HL-60 (cell line): ENCODE measurements at regions not wholly inside any gene's neighbourhood (a gene's known extent, or its start where the extent isn't known, plus 50 kb on each side); places are given as distances from the start of the nearest gene placed in this dataset.

Experiments used
- DNase-seq, 2 experiments: peaks; one replicate each; pipeline ENCODE4 v3.0.0-alpha.2; 2010 to 2020; ENCODE audit warnings: low read depth in 1 of 2, low spot score in 1 of 2
- H3K27ac ChIP-seq: fragments of 250-450 bp; sonication (Bioruptor Pico); replicated peaks from 2 replicates; pipeline ENCODE4 v1.5.1; 2020; ENCODE audit warnings: mild to moderate bottlenecking, moderate library complexity
- H3K27me3 ChIP-seq: fragments of 250-450 bp; sonication (Bioruptor Pico); 2 replicates; pipeline ENCODE4 v1.5.1; 2021; ENCODE audit warnings: mild to moderate bottlenecking, moderate library complexity; ENCODE audit not compliant: insufficient read depth, poor library complexity, severe bottlenecking
- H3K4me3 ChIP-seq: replicated peaks from 2 replicates; pipeline ENCODE4 v1.5.1; 2011; ENCODE audit warnings: mild to moderate bottlenecking, control low read depth, low read length; ENCODE audit not compliant: insufficient read depth
- CTCF ChIP-seq: IDR thresholded peaks from one replicate; pipeline ENCODE4 v1.5.1; 2011; ENCODE audit warnings: low read length, control low read depth, inconsistent platforms; ENCODE audit not compliant: insufficient read depth
- GABPA ChIP-seq: IDR thresholded peaks from 2 replicates; pipeline ENCODE4 v1.6.1; 2012; ENCODE audit warnings: low read depth
- POLR2AphosphoS5 ChIP-seq: IDR thresholded peaks from 2 replicates; pipeline ENCODE4 v1.6.1; 2012; ENCODE audit warnings: low read depth
- REST ChIP-seq: IDR thresholded peaks from 2 replicates; pipeline ENCODE4 v1.6.1; 2012; ENCODE audit warnings: low read depth; ENCODE audit not compliant: insufficient replicate concordance
- SPI1 ChIP-seq: IDR thresholded peaks from 2 replicates; pipeline ENCODE4 v1.6.1; 2012; ENCODE audit warnings: low read depth, mild to moderate bottlenecking, borderline replicate concordance

- H3K27me3 ChIP-seq: no peaks in the 10 kb centered on the region
- DNase-seq: no peak
- no peak overlapping the region for H3K27ac ChIP-seq
- H3K4me3 ChIP-seq: no peak overlapping the region
- TF ChIP-seq CTCF: no peak
- no peak for TF ChIP-seq SPI1
- no peak for TF ChIP-seq GABPA
- TF ChIP-seq REST: no peak
- TF ChIP-seq POLR2AphosphoS5: no peak
Measured at GRCh38 chr2:120945832-120946499, 210.3 kb downstream of the GLI2 start.

GRCh38 chr2:120947327-120947726 is 211.7 kb downstream of the GLI2 start:
- no peak for DNase-seq
- TF ChIP-seq POLR2AphosphoS5 (no peak), SPI1 (no peak), REST (no peak), CTCF (no peak), GABPA (no peak)
- Histone ChIP-seq H3K27ac (no peak overlapping the region), H3K27me3 (no peaks in the 10 kb centered on the region), H3K4me3 (no peak overlapping the region)

- no peak for DNase-seq
Measured at GRCh38 chr2:120947982-120948661, 212.5 kb downstream of the GLI2 start.

More at GRCh38 chr2:120947982-120948661, 212.5 kb downstream of the GLI2 start:
- no peaks in the 10 kb centered on the region for H3K27me3 ChIP-seq
- H3K4me3 ChIP-seq: no peak overlapping the region
- TF ChIP-seq SPI1: no peak
- no peak for TF ChIP-seq GABPA
- no peak for TF ChIP-seq REST
- no peak overlapping the region for H3K27ac ChIP-seq
